HG03064 (cell line): ENCODE measurements at regions not wholly inside any gene's neighbourhood (a gene's known extent, or its start where the extent isn't known, plus 50 kb on each side); places are given as distances from the start of the nearest gene placed in this dataset.
"Not testable (repeated sequence)": the region's sequence is repeated elsewhere in the genome, so short reads cannot be mapped to it uniquely, and the experiment has no call there.

ENCODE experiments used
- ATAC-seq: cut with Tn5 transposase; IDR thresholded peaks from one replicate; pipeline ENCODE4 v1.9.1; 2021; ENCODE audit warnings: low read depth; ENCODE audit not compliant: unreplicated experiment

DNA sequence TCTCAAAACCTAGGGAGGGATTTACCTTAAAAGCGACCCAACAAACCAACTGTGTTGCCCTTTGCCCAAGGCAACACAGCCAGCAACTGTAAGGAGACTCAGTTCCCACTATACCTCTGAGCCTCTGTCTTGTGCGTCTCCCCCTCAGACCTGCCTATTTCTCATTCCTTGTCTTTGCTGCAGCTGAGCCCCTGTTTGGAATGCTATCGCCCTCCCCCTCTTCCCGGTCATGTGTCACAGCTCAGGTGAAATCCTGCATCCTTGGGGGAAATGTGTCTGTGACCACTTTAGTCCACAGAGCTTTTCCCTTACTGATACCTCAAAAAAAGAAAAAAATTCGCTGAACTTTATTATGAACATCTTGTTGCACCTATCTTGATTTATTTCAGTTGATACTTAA is 52.0 kb upstream of the LRIG1 start:
- no peak for ATAC-seq

DNA sequence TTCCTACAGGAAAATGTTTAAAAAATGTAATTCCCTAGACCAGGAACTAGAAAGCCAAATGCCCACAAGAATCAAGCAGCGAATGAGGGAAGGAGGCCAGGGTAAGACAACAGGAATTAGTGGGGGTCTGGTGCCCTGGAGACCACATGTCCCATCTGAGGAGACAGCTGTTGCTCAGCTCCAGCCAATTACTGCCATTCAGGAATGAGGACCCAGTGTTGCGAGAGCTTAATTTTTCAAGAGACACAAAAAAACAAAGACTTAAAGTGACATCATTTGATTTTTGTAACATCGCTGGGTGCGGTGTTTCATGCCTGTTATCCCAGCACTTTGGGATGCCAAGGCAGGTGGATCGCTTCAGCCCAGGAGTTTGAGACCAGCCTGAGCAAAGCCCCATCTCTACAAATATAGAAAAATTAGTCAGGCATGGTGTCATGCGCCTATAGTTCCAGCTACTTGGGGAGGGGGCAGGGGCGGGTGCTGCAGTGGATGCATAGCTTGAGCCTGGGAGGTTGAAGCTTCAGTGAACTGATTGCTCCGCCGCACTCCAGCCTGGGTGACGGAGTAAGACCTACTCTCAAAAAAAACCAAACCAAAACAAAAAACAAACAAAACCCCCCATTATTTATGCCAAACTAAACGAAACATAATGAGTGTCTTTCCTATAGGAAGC is 52.8 kb upstream of the LRIG1 start:
- no peak for ATAC-seq

DNA sequence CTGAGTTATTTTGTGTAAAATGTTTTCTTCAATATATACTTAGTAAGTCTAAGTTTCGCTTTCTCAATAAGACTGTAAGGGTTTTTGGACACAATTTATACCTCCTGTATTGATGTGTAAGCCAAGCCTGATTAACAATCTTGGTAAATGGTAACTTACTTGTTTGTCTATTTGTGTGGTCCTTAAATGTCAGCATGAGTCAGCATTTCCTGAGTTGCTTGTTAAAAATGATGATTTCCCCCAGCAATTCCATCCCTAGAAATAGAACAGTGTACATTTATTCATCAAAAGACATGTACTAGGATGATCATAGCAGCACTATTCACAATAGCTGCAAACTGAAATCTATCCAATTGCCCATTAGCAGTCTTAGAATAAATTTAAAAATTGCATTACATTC is 53.4 kb upstream of the LRIG1 start:
- ATAC-seq, result no peak

DNA sequence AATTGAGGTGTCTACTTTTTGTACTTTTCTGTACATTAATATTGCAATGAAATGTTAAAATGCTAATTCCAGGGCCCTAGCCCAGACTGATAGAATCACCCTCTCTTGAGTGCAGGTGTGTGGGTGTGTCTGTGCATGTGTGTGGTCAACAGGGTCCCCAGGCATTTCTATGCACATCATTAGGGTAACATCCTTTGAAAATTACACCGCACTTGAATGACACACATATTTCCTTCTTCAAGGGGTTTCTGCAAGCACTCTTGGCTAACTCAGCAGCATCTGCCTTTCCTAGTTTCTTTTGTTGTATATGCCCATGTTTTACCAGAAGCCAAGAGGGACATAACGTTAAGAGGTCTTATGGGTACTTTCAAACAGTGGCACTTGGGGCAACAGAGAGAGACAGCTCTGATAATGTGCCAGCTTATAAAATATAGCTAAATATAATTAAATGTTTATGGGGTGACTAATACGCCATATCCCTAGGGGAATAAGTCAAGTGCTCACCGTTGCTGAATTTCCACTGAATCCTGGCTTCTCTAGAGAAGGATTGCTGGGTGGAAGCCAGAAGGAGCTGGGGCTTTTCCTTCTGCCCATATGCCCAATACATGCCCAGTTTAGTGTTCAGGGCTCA is 54.5 kb upstream of the LRIG1 start:
- ATAC-seq, result no peak

DNA sequence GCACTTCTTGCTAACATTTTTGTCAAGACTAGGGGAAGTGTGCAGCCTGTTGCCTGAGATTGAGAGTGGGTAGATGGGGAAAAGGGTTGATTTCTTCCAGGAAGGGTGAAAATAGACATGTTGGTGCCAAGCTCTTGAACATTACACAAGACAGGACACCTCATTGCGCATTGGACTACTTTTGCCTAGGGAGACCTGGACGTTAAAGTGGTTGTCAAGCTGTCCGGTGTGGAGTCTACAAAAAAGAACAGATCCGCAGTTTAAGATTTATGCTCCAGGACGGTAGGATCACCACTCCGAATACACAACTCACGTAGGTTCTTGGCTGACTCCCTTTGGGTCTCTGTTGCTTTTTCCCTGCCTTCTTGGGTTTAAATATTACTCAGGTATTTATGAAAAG is 56.3 kb upstream of the LRIG1 start:
- ATAC-seq, result no peak

DNA sequence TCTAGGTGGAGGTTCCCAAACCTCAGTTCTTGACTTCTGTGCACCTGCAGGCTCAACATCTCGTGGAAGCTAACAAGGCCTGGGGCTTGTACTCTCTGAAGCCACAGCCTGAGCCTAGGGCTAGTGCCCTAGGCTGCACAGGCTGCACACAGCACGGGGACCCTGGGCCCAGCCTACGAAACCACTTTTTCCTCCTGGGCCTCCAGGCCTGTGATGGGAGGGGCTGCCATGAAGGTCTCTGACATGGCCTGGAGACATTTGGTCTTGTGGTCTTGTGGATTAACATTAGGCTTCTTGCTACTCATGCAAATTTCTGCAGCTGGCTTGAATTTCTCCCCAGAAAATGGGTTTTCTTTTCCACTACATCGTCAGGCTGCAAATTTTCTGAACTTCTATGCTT is 59.1 kb upstream of the LRIG1 start:
- ATAC-seq, result not testable (repeated sequence)

DNA sequence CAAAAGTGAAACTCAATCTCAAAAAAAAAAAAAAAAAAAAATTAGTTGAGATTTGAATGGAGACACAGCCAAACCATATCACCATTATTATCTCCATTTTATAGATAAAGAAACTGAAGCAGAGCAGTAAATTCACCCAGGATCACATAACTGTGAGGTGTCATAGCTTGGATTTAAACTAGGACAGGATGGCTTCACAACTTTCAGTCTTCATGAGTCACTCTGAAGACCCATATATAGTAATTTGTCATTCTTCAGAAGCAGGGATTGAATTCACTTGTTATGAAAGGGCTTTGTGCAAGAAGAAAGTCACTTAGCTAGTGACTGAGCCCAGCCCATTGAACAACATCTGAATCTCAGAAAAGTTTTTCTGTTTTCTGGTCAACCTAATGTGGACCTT is 60.5 kb upstream of the LRIG1 start:
- ATAC-seq, result no peak

DNA sequence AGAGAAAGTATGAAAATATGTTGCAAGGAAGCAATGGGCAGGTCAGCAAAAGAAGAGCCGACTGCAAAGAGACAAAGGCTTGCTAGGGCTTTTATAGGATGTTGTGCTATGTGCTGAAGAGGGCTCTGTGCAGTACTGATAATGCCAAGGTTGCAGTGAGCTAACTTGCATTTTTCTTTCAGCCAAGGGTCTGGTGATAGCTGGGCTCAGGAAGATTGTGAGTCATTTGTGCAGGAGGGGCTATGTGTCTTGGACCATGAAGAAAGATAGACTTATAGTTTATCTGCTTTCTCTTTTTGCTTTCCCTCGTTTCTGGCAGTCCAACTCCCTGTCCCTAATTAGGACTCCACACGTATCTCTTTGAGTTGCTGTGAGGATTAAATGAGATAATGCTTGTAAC is 64.5 kb upstream of the LRIG1 start:
- no peak for ATAC-seq

DNA sequence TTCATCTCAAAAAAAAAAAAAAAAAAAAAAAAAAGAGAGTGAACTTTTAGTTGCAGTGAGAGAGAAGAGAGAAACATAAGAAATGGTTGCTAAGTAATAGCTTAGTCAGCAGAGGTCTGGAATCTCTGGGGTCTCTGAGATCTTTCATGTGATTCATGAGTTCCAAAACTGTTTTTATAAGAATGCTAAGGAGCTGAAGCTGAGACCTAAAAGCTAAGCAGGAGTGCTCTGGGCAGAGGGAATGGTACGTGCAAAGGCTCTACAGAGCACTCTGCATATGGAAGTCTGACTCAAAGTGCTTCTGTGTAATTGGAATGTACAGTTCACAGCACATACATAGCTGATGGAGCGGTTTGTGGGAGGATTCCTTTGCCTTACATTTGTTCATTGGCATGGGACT is 66.3 kb upstream of the LRIG1 start:
- no peak for ATAC-seq

DNA sequence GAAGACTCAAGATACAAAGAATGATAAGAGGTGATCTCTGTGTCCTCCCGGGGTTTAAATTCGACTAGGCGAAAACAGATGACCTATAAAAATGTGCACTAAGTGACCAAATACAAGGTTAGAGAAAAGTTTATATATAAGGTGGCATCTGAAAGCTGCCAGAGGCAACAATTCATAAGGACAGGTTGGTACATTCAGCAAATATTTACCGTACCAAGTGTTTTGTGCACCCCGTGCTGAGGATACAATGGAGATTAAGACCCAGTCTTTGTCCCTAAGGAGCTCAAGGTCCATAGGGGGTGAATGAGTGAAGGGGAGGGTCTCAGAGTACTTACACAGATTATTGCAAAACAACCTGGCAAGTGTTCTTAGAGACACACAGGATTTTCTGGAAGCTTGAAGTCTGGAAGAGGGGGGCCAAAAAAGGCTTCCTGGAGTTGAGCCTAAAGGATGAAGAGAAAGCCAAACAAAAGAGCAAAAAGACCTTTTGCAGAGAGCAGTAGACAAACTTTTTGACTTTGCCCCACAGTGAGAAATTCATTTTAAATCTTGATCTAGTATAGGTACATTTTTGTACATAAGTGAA is 71.4 kb upstream of the LRIG1 start:
- ATAC-seq, result no peak

DNA sequence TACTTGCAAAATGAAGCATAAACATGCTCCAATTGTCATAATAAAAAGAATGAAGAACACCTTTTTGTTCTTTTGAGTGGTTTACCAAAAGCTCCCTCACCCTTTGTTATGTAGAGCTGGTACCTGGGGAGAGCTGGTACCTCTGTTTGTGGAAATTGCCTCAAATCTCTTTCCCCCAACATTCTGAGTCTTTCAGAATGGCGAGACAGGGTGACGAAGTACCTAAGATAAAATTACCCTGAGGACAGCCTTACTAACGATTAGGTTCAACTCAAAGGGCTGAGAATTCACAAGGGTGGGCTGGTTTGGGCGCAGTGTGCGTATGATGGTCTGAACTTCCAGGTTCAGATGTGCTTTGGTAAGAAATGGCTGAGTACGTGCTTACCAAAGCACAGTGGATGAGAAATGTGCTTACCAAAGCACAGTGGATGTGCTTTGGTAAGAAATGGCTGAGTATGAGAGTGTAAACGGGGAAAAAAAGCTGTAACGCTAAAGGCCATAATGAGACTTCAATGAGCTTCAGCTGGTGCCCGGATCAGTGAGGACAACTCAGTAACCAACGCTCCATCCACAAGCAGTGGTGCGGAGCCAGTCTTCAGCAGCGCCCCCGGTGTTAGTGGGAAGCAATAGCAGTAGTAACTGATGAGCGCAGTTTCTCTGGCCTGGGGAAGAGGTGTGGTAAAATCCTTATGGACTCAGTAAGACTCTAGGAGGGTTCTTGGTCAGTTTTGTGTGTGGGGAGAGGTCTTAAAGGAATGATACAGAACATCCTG is 72.3 kb upstream of the LRIG1 start:
- ATAC-seq, result no peak

DNA sequence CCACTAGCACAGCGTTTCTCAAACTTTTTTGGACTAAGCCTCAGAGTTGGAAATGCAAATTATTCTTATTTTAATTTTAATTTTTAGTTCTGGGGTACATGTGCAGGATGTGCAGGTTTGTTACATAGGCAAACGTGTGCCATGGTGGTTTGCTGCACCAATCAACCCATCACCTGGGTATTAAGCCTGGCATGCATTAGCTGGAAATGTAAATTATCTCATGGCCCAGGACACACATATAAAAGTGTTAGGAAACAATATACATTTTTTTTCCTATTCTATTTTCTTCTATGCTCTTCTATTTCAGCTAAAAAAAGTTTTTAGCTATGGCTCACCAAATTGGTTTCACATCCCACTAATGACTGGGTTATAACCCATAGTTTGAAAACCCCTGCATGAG is 73.3 kb upstream of the LRIG1 start:
- ATAC-seq, result no peak

DNA sequence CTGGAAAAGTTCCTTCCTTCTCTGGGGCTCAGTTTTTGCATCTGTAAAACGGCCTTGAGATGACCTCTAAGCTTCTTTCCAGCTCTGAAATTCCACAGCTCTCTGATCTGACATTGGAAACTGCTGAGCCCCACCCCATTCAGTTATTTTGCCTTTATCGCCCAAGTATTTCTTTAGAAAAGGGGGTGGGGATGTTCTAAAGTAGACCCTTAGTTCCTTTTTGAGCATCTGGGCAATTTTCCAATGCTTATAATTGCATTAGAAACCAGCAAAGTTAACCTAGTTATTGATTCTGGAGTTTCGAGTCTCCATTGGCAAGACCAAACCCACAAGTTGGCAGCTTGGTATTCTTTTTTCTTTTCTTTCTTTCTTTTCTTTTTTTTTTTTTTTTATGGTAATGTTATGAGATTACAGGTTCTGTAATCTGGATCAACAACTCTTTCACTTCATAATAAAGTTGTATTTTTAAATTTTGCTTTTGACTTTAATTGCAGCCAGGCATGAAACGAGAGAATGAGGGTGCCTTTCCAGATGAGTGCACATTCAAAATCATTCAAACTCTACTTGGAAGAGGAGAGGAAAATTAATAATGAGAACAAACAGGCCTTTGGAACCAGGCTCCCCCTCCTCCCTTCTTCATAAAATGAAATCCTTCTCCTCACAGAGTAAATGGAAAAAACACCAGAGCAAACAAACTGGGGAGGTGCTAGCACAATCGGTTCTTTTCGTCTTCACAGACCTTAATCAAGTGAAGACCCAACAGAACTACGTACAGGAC is 76.8 kb upstream of the LRIG1 start:
- no peak for ATAC-seq

DNA sequence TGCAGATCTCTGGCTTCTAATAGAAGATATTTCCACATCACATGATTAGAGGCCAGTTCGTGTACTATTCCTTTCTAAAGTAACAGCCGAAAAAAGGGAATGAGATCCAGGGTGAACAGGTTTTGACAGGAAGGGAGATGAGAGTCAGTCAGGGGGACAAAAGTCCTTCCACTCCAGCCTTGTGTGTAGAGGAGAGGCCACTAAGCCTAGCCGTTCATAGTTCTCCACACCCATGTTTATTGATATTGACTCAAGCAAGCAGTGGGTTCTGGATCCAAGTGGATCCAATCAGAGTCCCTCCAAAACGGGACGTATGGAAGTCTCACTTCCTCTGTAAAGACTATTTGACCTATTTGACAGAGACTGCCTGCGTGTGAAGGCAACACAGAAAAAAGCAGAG is 80.4 kb upstream of the LRIG1 start:
- ATAC-seq, result no peak

DNA sequence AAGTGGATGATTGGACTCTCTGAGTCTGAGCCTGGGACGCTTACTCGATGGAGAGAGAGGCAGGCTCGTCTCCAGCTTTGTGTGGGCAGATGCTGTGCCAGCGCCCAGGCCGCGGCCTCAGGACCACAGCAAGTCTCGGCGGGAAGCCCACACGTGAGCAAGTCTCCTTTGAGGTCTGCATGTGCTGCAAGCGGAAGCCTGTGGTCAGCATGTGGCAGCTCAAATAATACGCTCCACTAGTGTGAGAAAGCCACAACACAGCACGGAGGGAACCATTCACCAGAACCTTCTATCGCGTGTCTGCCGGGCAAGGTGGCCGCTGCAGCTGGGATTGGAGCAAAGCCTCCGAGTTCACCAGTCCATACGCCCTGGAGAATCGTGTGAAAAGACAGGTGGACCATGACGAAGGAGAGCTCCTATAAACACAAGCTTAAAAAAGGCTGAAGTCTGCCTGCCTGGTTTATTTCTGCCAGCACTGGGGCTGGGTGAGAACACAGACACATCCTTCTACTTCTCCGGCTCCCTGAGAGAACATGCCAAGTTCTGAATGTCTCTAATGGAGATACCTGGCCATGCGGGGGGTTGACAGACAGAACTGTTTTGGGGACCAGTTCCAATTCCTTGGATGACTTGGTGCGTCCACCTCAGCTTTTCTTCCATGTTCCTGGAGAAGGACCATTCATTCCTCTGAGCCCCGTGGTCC is 82.0 kb upstream of the LRIG1 start:
- ATAC-seq, result peak; percentile 93

DNA sequence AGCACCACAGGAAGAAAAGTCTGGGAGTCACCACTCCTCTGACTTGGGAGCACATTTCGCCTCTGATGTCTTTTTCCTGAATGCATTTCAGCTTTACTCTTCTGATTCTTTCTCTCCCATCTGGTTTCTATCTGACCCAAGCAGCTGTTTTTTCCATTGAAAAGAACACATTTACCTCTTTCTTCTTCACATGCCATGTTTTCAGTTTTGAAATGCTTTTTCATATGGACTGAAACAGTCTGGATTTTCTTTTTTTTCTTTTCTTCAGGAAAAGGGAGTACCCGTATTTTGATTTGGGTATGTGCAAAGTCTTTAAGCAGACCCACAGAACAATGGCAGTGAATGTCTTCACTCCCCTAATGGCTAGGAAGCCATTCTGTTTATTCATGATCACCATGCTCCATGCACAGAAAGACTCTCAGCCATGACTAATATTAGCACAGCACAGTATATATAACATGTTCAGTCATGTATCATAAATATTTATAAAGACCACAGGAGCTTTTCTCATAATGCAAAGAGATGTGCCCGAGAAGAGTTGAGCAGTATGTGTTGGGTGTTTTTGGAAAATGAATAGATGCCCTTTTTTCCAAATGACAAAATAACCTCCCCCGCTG is 82.7 kb upstream of the LRIG1 start:
- no peak for ATAC-seq

DNA sequence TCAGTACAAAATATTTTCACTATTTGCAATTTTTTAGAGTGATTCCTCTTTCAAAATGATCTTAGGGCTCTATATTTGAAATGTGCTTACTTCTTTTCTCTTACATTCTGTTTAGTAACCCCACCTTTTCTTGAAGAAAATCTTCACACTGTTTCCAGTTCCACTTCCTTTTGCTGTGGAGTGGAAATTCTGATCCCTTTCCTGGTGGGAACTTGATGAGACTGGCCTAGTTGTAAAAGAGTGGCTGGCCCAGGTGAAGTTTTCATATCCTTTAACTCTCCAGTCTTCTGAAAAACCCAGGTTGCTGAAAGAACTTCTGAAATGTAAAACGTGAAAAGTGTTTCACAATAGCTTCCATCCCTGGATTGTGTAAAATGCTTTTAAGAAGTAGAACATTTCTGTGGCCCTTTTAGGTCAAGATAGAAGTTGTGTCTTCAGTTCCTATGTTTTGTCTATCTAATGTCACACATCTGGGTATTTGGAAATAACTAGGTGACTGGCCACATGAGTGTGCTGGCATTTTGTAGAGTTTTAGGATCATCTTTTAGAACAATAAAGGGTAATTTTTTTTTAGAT is 84.8 kb upstream of the LRIG1 start:
- no peak for ATAC-seq

DNA sequence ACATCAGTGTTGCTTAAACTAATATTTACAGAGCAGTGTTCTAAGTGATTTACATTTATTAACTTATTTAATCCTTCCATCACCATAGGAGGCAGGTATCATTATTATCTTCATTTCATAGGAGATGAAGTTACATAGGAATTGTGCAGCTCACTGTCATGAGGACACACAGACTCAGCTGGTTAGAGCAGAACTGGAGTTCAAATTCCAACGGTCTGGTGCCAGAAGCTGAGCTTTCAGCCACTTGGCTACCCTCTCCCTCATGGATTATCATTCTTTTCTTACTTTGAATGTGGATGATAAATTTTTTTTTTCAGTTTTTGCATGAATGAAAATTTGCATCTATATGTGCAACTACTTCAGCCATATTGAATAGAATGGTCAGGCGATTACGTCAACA is 86.0 kb upstream of the LRIG1 start:
- ATAC-seq, result no peak

DNA sequence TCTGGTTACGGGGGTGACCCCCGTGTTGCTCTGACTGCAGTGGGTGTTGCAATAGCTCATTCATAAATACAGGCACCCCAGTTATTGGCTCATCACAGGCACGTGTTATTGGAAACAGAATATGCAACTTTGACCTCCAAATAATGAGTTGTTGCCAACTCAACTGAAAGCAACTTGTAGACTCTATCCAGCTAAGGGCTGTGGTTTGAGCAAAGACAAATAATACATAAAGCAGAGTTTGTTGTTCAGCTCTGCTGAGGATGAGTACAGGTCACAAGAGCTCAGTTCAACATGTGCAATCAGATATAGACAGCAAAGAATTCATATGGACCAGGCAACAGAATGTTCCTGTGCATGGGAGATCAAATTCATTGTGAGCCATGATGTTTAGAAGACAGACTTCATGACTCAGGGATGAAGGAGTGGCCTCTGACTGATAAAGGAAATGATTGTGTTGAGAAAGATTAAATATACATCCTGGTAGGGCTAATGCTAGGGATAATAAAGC is 87.6 kb upstream of the LRIG1 start:
- ATAC-seq, result no peak
